Fibroblast of lung (primary cell): ENCODE measurements at regions not wholly inside any gene's neighbourhood (a gene's known extent, or its start where the extent isn't known, plus 50 kb on each side); places are given as distances from the start of the nearest gene placed in this dataset.
"Not testable (repeated sequence)": the region's sequence is repeated elsewhere in the genome, so short reads cannot be mapped to it uniquely, and the experiment has no call there.

Experiments
- CTCF ChIP-seq, 2 donors: IDR thresholded peaks in 1 of 2; conservative IDR thresholded peaks in 1 of 2; 1 replicate in 1 of 2; 2 replicates in 1 of 2; pipeline ENCODE4 v1.5.1; 2011 to 2012; ENCODE audit warnings: low read length in 2 of 2, control low read depth in 1 of 2, inconsistent platforms in 1 of 2, low read depth in 1 of 2, mild to moderate bottlenecking in 1 of 2
- EZH2 ChIP-seq: IDR thresholded peaks from 2 replicates; pipeline ENCODE4 v1.5.1; 2012; ENCODE audit warnings: low read length, control low read depth, mild to moderate bottlenecking; ENCODE audit errors: missing control alignments

GRCh38 chr4:131967646-131968045 lies 1181.4 kb upstream of the PCDH10 start:
- not testable (repeated sequence) for TF ChIP-seq CTCF (conservative IDR thresholded peaks at IDR 0.05 in 1 of 2, IDR thresholded peaks at IDR 0.05 in 1 of 2; ENCODE audit: low read depth in 1 of 2, low read length in 2 of 2); EZH2
